ENCODE measurements at regions not wholly inside any gene's neighbourhood (a gene's known extent, or its start where the extent isn't known, plus 50 kb on each side); places are given as distances from the start of the nearest gene placed in this dataset.

GRCh38 chr13:40406405-40407120, 259.9 kb downstream of the FOXO1 start:
- DNase-seq (no peak), ATAC-seq (peak; percentile 32 to 62 (median 55))
- no peak overlapping the region for H3K4me3 ChIP-seq
- H3K27me3 ChIP-seq (ENCODE audit: insufficient read depth in 3 of 3, low read length in 2 of 3): no peaks in the 10 kb centered on the region
- H3K27ac ChIP-seq: peak overlapping the region; percentile 60
- no peak for TF ChIP-seq CTCF (IDR thresholded peaks at IDR 0.05)
- no peaks in the 10 kb centered on the region for H3K36me3 ChIP-seq (ENCODE audit: insufficient read depth in 1 of 2, low read depth in 1 of 2)
- WGBS, 3 donors: 47 to 67% (median 57%) methylated on average over 6 of the region's 6 CpGs
- intact Hi-C loops (cut with DNase I): no loop called here
- H3K4me1 ChIP-seq: peaks cover 45% of the 10 kb centered on the region
- no peaks in the 10 kb centered on the region for H3K9me3 ChIP-seq

GRCh38 chr13:40407567-40407966, 258.9 kb downstream of the FOXO1 start:
- ATAC-seq (no peak), DNase-seq (no peak)
- H3K36me3 ChIP-seq (ENCODE audit: insufficient read depth in 1 of 2, low read depth in 1 of 2): no peaks in the 10 kb centered on the region
- TF ChIP-seq CTCF (IDR thresholded peaks at IDR 0.05): no peak
- no peaks in the 10 kb centered on the region for H3K9me3 ChIP-seq
- intact Hi-C loops (cut with DNase I): no loop called here
- no peak overlapping the region for H3K27ac ChIP-seq
- peaks cover 35% of the 10 kb centered on the region for H3K4me1 ChIP-seq
- no peak overlapping the region for H3K4me3 ChIP-seq
- 96 to 99% (median 96%) methylated on average over 3 of the region's 3 CpGs for WGBS, 3 donors
- no peaks in the 10 kb centered on the region for H3K27me3 ChIP-seq (ENCODE audit: insufficient read depth in 3 of 3, low read length in 2 of 3)

GRCh38 chr13:40408602-40409001, 257.8 kb downstream of the FOXO1 start:
- DNase-seq: no peak
- no peak for TF ChIP-seq CTCF (IDR thresholded peaks at IDR 0.05)
- H3K4me3 ChIP-seq: no peak overlapping the region
- no peaks in the 10 kb centered on the region for H3K27me3 ChIP-seq (ENCODE audit: insufficient read depth in 3 of 3, low read length in 2 of 3)
- no peaks in the 10 kb centered on the region for H3K36me3 ChIP-seq (ENCODE audit: insufficient read depth in 1 of 2, low read depth in 1 of 2)
- H3K9me3 ChIP-seq: no peaks in the 10 kb centered on the region
- peaks cover 28% of the 10 kb centered on the region for H3K4me1 ChIP-seq
- no peak overlapping the region for H3K27ac ChIP-seq
- WGBS, 3 donors: 88 to 90% (median 89%) methylated on average over 5 of the region's 5 CpGs
- no peak for ATAC-seq
- intact Hi-C loops (cut with DNase I): no loop called here

- intact Hi-C loops (cut with DNase I): no loop called here
Observed at GRCh38 chr13:40409278-40409677, 257.2 kb downstream of the FOXO1 start.

More at GRCh38 chr13:40409278-40409677, 257.2 kb downstream of the FOXO1 start:
- Histone ChIP-seq H3K4me1 (peaks cover 28% of the 10 kb centered on the region), H3K36me3 (ENCODE audit: insufficient read depth in 1 of 2, low read depth in 1 of 2) (no peaks in the 10 kb centered on the region), H3K27ac (peak overlapping the region; percentile 43), H3K27me3 (ENCODE audit: insufficient read depth in 3 of 3, low read length in 2 of 3) (no peaks in the 10 kb centered on the region), H3K9me3 (no peaks in the 10 kb centered on the region), H3K4me3 (no peak overlapping the region)
- TF ChIP-seq CTCF (IDR thresholded peaks at IDR 0.05): no peak
- DNase-seq: peak in 1 of 2 donors; percentile 57
- ATAC-seq: peak; percentile 70 to 86 (median 74)
- WGBS, 3 donors: 33 to 37% (median 37%) methylated on average over 2 of the region's 2 CpGs
